Hepatocyte (in vitro differentiated cells): ENCODE measurements at regions not wholly inside any gene's neighbourhood (a gene's known extent, or its start where the extent isn't known, plus 50 kb on each side); places are given as distances from the start of the nearest gene placed in this dataset.

Experiments used
- DNase-seq: peaks from one replicate; pipeline ENCODE4 v3.0.0-alpha.2; 2016; ENCODE audit warnings: low spot score
- H2AFZ ChIP-seq: fragments of 200-600 bp; sonication (generic); 2 replicates; pipeline ENCODE4 v1.6.0; 2016; ENCODE audit warnings: antibody characterized with exemption, mild to moderate bottlenecking
- H3K27ac ChIP-seq: fragments of 200-600 bp; sonication (generic); 2 replicates; pipeline ENCODE4 v1.5.1; 2016; ENCODE audit warnings: mild to moderate bottlenecking
- H3K27me3 ChIP-seq: fragments of 200-600 bp; sonication (generic); 2 replicates; pipeline ENCODE4 v1.6.1; 2016
- H3K36me3 ChIP-seq: fragments of 200-600 bp; sonication (generic); replicated peaks from 2 replicates; pipeline ENCODE4 v1.5.1; 2016; ENCODE audit warnings: low read depth; ENCODE audit not compliant: insufficient read depth
- H3K4me1 ChIP-seq: fragments of 200-600 bp; sonication (generic); 2 replicates; pipeline ENCODE4 v1.5.1; 2016; ENCODE audit warnings: mild to moderate bottlenecking, moderate library complexity; ENCODE audit not compliant: insufficient read depth
- H3K4me2 ChIP-seq: fragments of 200-600 bp; sonication (generic); 2 replicates; pipeline ENCODE4 v1.6.0; 2016
- H3K4me3 ChIP-seq: fragments of 200-600 bp; sonication (generic); 2 replicates; pipeline ENCODE4 v1.5.1; 2016; ENCODE audit warnings: mild to moderate bottlenecking
- H3K79me2 ChIP-seq: fragments of 200-600 bp; sonication (generic); 2 replicates; pipeline ENCODE4 v1.6.0; 2017; ENCODE audit warnings: mild to moderate bottlenecking
- H3K9me2 ChIP-seq: fragments of 200-600 bp; sonication (generic); replicated peaks from 2 replicates; pipeline ENCODE4 v1.6.0; 2017; ENCODE audit warnings: mild to moderate bottlenecking; ENCODE audit not compliant: insufficient read depth
- H3K9me3 ChIP-seq: fragments of 200-600 bp; sonication (generic); 2 replicates; pipeline ENCODE4 v1.5.1; 2016; ENCODE audit warnings: low read depth, mild to moderate bottlenecking
- H4K20me1 ChIP-seq: fragments of 200-600 bp; sonication (generic); 2 replicates; pipeline ENCODE4 v1.6.0; 2016; ENCODE audit warnings: mild to moderate bottlenecking; ENCODE audit not compliant: insufficient read depth, poor library complexity, severe bottlenecking
- CTCF ChIP-seq: fragments of 200-600 bp; sonication (generic); IDR thresholded peaks from 2 replicates; pipeline ENCODE4 v1.5.1; 2016; ENCODE audit warnings: antibody characterized with exemption, mild to moderate bottlenecking; ENCODE audit not compliant: poor library complexity
- EZH2 ChIP-seq: fragments of 200-600 bp; sonication (generic); IDR thresholded peaks from 2 replicates; pipeline ENCODE4 v1.6.1; 2016; ENCODE audit warnings: antibody characterized with exemption, mild to moderate bottlenecking, borderline replicate concordance
- EZH2phosphoT487 ChIP-seq: fragments of 200-600 bp; sonication (generic); IDR thresholded peaks from one replicate; pipeline ENCODE4 v1.6.1; 2018; ENCODE audit warnings: antibody characterized with exemption, mild to moderate bottlenecking, low read depth, moderate library complexity; ENCODE audit not compliant: unreplicated experiment, severe bottlenecking
- WGBS: methylation state at CpG from one replicate; pipeline ENCODE4 v1.1.6; 2016; ENCODE audit warnings: low lambda C conversion rate; ENCODE audit errors: missing lambda C conversion rate; 5-methylcytosine and 5-hydroxymethylcytosine counted together

- Histone ChIP-seq H3K4me1 (no peaks in the 10 kb centered on the region), H3K27ac (no peak overlapping the region), H3K27me3 (no peaks in the 10 kb centered on the region), H3K36me3 (no peaks in the 10 kb centered on the region), H3K4me3 (no peak overlapping the region), H3K9me3 (no peaks in the 10 kb centered on the region), H4K20me1 (no peaks in the 10 kb centered on the region), H3K79me2 (no peaks in the 10 kb centered on the region), H2AFZ (no peak overlapping the region), H3K4me2 (no peak overlapping the region), H3K9me2 (no peaks in the 10 kb centered on the region)
- no peak for DNase-seq
- TF ChIP-seq EZH2phosphoT487 (no peak), CTCF (no peak), EZH2 (no peak)
- 64% methylated on average over 2 of the region's 2 CpGs for WGBS
Measured at GRCh38 chr6:10323018-10323417, 91.9 kb downstream of the TFAP2A start.

GRCh38 chr6:10320291-10320690 is 94.6 kb downstream of the TFAP2A start:
- no peak for DNase-seq
- no peaks in the 10 kb centered on the region for H4K20me1 ChIP-seq
- no peak overlapping the region for H3K4me3 ChIP-seq
- H3K4me1 ChIP-seq: no peaks in the 10 kb centered on the region
- no peaks in the 10 kb centered on the region for H3K9me3 ChIP-seq
- WGBS: 85% methylated on average over 6 of the region's 6 CpGs
- no peak overlapping the region for H2AFZ ChIP-seq
- no peaks in the 10 kb centered on the region for H3K79me2 ChIP-seq
- H3K36me3 ChIP-seq: no peaks in the 10 kb centered on the region
- no peaks in the 10 kb centered on the region for H3K9me2 ChIP-seq
- no peak overlapping the region for H3K27ac ChIP-seq
- TF ChIP-seq EZH2phosphoT487 (no peak), EZH2 (no peak), CTCF (no peak)
- no peaks in the 10 kb centered on the region for H3K27me3 ChIP-seq
- no peak overlapping the region for H3K4me2 ChIP-seq

GRCh38 chr6:10316373-10316721 is 98.5 kb downstream of the TFAP2A start:
- Histone ChIP-seq H3K4me2 (peak overlapping the region; percentile 35), H3K27ac (peak overlapping the region; percentile 8), H3K79me2 (no peaks in the 10 kb centered on the region), H3K27me3 (no peaks in the 10 kb centered on the region), H3K4me3 (no peak overlapping the region), H3K9me3 (no peaks in the 10 kb centered on the region), H3K9me2 (no peaks in the 10 kb centered on the region), H4K20me1 (no peaks in the 10 kb centered on the region), H3K36me3 (no peaks in the 10 kb centered on the region), H2AFZ (no peak overlapping the region), H3K4me1 (peaks cover 5% of the 10 kb centered on the region)
- peak; percentile 51 for DNase-seq
- TF ChIP-seq EZH2: no peak
- WGBS: 62% methylated on average over 12 of the region's 12 CpGs

GRCh38 chr6:10315658-10316372 is 99.1 kb downstream of the TFAP2A start:
- 53% methylated on average over 7 of the region's 7 CpGs for WGBS
- Histone ChIP-seq H3K4me1 (peaks cover 7% of the 10 kb centered on the region), H3K79me2 (no peaks in the 10 kb centered on the region), H3K9me2 (no peaks in the 10 kb centered on the region), H3K9me3 (no peaks in the 10 kb centered on the region), H3K27ac (peak overlapping the region; percentile 8), H3K4me2 (peak overlapping the region; percentile 35), H2AFZ (no peak overlapping the region), H3K27me3 (no peaks in the 10 kb centered on the region), H3K36me3 (no peaks in the 10 kb centered on the region), H3K4me3 (no peak overlapping the region), H4K20me1 (no peaks in the 10 kb centered on the region)
- DNase-seq: no peak
- no peak for TF ChIP-seq CTCF
- no peak for TF ChIP-seq EZH2
- TF ChIP-seq EZH2phosphoT487: no peak
